Activated CD4-positive, alpha-beta T cell treated with anti-CD3 and anti-CD28 coated beads, Interleukin-2, amount 50 U/mL, for 24 hours (primary cell): ENCODE measurements at regions not wholly inside any gene's neighbourhood (a gene's known extent, or its start where the extent isn't known, plus 50 kb on each side); places are given as distances from the start of the nearest gene placed in this dataset.
"Not testable (repeated sequence)": the region's sequence is repeated elsewhere in the genome, so short reads cannot be mapped to it uniquely, and the experiment has no call there.

Source experiments
- DNase-seq, 2 donors: peaks; one replicate each; pipeline ENCODE4 v3.0.0-alpha.2; 2020; ENCODE audit warnings: low read depth in 1 of 2, low spot score in 1 of 2

DNA sequence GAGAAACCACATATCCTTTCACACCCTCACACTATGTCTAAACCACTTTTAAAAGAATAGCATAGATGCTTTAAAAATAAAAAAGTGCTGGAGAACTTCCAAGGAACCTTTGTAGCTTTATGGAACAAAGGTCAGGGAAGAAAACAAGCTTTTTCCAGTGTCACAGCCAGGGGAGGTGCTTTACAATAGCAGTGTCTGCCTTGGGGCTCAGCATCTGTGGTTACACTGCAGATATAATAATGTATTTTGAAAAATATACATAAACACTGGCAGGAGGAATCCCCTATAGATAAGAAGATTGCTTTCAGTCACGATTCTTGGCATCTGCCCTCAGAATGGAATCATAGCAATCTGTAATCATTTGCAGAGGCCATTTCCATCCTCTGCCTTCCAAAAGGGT is 362.4 kb upstream of the LRRC3B start:
- no peak for DNase-seq

DNA sequence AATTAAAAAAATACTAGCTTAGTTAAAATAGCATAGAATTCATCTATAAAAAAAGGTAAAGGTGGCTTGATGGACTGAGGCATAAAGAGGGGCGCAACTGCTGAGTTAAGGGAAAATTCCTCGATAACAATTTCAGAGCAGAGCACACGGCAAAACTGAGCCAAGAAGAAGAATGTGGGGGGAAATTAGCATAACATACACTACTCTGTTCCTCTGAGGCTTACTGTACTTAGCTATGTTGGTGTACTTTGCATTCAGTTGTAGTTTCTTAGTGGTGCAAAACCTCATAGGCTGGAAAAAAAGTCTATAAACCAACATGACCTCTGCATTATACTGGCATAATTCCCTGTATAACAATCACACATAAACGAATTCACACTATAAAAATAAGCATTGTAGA is 357.9 kb upstream of the LRRC3B start:
- no peak for DNase-seq

DNA sequence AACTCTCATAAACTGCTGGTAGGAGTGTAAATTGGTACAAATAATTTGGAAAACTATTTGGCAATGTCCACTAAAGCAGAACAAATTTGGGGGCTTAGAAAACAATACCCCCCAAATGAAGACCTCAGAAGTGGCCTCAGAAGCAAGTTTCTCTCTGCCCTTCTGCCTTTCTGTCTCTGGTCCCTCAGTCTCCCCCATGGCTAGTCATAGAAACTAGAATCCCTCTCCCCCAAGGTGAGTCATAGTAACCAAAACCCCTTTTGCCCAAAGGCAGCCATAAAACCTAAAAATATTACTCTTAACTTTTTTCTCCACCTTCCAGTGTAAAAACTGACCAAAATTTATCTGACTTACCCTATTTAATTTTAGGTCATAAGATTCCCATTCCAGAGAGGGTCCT is 350.7 kb upstream of the LRRC3B start:
- no peak for DNase-seq

DNA sequence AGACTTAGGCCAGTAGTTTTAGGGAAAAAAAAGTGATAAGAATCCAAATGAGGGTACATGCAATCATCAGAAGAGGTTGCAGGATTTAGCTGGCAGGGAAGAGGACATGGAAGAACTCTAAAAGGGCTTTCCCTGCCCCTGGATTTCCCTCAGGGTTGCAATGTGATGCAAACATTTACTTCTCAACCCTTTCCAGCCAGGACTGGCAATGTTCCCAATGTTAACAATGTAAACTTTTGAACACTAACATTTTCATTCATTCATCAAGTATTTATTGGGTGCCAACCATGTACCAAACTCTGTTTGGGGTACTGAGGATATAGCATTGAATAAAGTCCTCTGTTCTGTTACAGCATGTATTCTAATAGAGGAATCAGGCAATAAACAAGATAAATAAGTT is 349.4 kb upstream of the LRRC3B start:
- DNase-seq, result no peak

DNA sequence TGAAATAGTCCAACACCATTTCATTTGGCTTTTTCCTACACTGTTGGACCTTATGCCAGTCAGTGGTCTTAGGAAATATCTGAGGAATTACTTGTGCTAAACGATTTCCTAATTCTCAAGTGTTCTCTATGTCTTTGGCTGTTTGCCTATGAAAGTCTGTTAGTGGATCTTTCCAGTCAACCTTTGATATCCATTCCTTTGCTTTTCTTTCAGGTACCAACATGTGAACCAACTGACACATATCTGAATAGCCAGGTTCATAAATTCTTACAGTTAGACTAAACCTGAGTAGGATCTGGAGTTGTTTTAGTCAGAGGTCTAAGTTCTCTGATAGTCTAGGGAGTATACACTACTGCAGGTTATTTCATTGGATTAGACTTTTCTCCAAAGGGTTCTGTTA is 343.5 kb upstream of the LRRC3B start:
- no peak for DNase-seq

DNA sequence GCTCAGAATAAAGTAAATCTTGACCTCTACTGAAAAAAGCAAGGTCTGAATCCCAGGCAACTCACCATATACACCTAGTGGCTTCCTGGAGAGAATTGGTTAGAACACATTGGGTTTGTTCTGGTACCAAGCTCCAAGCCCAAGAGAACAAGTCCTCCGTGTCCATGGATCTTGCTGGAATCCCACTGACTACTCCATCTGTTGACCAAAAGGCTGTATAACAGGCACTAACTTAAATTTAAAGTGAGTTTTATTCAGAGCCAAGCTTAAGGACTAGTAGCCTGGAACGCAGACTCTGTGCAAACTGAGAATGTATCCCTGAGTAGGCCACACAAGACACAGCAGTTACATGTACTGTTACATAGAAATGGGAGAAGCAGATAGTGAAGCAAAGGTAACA is 342.1 kb upstream of the LRRC3B start:
- no peak for DNase-seq

DNA sequence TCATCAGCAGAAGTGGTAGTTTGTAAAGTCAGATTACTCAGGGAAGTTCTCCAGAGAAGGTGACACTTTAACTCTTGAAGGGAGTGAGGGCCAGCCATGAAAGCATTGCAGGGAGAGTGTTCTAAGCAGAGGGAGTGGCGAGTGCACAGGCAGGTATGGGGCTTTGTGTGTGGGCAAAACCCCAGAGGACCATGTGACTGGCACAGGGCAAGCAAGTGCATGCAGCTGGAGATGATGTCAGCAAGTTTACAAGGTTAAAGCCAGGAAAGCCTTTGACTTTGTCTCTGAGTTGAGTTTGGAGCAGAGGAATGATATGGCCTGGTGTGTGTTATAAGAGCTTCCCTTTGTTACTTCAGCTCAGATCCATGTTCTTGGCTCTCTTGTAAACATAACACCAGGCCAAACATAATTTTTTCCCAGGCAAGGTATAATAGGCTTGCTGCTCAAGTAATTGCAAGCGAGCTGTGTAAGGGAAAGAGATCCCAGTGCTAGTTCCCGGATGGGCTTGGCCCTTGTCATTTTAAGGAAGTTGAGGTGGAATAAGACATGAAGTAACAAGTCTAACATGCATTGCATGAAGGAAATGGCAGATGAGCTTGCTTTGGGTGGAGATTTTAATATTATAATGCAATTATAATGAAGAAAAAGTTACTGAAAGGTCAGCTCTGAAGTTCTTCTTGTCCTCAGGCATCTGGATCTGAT is 341.1 kb upstream of the LRRC3B start:
- DNase-seq, result no peak

DNA sequence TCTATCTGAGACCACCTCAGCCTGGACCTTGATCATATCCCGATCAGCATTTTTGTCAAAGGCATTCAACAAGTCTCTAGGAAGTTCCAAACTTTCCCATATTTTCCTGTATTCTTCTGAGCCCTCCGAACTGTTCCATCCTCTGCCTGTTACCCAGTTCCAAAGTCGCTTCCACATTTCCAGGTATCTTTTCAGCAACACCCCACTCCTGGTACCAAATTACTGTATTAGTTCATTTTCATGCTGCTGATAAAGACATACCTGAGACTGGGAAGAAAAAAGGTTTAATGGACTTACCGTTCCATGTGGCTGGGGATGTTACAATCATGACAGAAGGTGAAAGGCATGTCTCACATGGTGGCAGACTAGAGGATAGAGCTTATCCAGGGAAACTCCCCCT is 338.1 kb upstream of the LRRC3B start:
- DNase-seq, result not testable (repeated sequence)

DNA sequence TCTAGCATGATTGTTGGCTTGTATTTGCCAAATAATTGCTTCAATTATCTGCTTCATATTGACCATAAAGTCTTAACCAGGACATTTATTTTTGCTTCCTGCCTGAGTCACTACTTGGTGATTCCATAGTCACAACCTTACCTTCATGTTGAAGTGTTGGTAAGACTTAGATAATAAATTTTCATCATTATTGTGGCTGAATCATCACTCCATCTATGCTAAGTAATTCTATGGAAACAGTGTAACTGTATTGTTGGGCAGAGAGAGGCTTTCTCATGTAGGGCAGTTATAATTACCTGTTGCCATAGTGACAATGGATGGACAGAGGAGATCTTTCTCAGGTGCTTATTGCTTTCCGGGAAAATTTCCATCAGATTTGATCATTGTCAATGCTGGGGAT is 330.7 kb upstream of the LRRC3B start:
- DNase-seq, result no peak

DNA sequence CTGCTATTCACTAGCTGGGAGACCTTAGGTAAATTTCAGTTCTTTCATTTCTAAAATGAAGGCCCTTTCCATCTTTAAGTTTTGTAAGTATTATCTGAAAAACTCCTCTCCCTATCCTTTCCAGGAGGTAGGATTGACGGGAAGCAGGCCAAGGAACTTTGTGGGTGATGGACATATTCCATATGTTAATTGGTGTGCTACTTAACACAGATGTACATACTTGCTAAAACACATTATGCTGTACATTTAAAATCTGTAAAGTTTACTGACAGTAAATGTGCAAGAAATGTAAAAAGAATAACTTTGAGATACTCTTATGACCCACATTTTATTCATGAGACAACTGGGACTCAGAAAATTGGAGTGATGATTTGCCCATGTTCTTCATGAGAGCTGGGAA is 329.8 kb upstream of the LRRC3B start:
- DNase-seq, result no peak

DNA sequence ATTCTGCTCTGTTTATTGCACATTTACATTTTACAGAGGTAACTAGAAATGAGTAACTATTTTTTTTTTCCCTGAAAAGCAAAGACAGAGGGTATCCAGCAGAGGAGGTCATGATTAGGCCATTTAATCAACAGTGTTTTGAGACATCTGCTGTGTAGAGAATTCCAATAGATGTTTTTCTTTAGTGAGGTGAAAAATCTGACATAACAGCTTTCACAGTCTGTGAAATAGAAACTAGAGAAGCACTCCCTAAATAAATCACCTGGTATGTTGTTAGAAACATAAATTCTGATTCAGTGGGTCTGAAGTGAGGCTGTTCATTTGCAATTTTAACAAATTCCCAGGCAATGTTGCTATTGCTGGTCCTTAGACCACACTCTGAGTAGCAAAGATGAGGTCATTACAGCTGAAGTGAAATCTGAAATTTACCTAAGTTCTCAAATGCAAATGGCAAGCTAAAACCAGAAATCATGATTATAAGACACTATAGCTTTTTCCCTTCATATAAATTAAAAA is 329.2 kb upstream of the LRRC3B start:
- no peak for DNase-seq

DNA sequence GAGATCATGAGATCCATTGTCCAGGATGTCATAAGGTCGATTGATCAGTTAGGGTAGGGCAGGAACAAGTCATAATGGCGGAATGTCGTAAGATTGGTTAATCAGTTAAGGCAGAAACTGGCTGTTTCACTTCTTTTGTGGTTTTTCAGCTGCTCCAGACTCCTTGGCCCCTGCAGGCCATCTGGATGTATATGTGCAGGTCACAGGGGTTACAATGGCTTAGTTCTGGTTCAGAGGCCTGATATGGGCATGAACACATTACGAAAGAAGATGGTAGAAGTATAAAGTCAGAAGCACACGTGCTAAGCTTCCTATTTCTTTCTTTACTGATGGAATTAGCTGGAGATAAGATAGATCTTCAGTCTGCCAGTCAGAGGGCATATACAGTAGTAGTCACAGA is 315.4 kb upstream of the LRRC3B start:
- no peak for DNase-seq

DNA sequence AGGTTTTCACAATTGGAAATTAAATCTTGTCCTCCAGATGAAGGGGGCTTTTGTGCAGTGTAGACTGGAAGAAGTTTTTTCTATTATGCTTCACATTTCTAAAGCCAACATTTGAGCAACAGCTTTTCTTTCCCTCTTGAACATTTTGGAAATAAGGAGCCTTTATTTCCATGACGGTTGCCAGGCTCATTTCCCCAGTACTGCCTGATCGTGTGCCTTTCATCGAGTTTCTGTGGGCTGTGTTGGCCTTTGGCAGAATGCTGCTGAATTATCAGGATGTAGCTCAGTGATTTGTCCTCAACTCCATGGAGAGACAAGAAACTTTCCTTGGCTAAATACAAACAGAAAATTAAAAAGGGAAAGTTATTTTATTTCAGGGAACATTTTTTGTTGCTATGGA is 314.8 kb upstream of the LRRC3B start:
- no peak for DNase-seq

DNA sequence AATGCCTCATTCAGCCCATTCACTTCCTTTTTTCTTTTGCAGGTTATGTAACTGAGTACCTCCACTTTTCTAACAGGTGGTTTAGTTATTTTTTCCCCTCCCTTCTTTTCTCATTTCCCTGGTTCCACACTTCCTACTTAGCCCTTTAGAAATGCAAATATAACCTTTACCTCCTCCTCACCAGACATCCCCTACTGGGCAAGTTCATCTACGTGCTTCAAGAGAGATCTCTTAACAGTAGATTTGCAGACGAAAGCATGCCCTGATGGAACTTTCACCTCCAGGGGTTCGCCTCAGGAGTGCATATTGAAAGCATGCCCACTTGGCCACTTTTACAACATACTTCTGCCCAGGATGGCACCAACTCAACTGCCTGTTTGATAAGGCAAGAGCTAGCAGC is 314.1 kb upstream of the LRRC3B start:
- no peak for DNase-seq

DNA sequence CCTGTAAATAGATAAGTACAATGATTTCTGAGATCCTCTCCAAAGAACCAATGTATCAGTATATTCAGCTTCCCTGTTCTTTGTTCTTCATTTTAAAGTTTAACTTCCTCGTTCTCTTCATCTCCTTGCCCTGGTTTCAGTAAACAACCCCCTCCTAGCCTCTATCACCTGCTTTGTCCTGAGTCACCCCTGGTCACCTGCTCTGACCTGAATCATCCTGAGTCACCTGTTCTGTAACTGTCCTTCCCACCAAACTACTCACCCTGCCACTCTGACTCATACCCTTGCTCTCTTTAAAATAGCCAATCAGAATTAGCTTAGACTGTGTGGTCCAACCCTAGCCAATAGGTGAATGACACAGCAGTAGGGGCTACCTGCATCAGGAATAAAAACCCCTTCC is 313.0 kb upstream of the LRRC3B start:
- DNase-seq, result not testable (repeated sequence)

DNA sequence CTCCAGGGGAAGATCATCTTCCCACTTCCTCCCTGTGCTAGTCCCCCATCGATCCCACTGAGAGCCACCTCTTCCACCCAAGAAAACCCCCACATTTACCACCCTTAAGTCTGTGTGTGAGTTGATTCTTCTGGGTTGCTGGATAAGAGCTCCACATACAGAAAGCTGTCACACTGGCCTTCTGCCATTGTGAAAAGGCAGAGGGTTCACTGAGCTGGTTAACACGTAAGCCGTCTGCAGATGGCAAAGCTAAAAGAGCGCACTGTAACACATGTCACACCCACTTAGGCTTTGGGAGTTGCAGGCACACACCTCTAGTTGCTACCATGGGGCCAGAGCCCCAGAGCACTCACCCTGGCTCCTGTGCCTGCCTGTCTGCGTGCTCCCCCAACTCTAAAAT is 309.8 kb upstream of the LRRC3B start:
- no peak for DNase-seq

DNA sequence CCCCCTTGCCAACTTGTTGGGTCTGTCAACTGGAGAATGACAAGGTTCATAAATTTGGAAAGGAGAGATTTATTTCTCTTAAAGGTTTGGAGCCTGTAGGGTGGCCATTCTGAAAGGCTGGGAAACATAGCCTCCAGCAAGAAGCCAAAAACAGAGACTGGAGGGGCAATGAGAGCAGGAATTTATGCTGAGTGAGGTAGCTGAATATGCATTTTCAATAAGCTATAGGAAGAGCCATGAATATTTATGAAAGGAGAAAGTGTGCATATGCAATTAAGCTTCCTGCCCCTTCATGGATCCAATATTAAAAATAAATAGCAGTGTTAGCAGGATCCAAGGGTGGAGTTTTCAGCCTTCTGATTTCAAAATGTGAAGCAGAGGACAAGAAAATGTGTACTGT is 306.1 kb upstream of the LRRC3B start:
- DNase-seq, result no peak

DNA sequence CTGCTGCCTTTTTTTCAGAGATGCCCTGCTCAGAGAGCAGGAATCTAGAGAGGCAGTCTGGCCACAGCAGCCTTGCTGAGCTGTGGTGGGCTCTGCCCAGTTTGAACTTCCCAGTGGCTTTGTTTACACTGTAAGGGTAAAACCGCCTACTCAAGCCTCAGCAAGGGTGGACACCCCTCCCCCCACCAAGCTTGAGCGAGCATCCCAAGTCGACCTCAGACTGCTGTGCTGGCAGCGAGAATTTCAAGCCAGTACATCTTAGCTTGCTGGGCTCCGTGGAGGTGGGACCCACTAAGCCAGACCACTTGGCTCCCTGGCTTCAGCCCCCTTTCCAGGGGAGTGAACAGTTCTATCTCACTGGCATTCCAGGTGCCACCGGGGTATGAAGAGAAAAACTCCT is 298.8 kb upstream of the LRRC3B start:
- DNase-seq, result not testable (repeated sequence)

DNA sequence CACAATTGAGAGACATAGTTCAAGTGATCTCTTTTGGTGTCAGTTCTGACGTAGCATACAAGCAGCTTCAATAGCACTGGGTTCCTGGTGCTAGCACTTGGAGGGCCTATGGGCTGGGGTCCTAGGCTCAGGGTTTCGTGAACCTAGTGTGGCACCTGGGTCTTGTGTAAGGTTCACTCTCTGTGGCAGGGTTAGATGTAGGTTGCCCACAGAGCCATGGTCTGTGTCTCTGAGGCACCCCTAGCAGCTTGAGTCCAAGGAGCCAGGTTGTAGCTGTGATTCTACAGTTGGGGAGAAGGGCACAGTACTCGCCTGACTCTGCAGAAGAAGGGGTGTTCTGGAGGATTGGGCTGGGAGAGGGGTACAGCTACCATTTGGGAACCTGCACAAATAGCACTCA is 282.6 kb upstream of the LRRC3B start:
- no peak for DNase-seq

DNA sequence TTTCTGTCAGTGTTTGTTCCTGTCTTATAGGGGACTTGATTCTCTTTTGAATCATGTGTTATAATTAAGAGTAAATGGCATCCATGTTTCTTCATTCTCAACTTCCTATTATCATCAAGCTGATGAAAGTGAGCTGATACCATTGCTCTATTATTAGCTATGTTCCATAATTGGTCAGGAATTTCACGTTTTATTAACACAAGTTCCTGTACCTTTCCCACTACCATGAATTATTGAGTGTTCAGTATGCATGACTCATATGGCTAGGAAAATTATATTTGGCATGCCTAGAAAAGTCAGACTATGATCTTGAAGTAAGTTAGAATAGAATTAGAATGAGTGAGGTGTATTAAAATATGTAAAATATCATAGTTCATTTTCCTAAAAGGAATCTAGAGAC is 278.9 kb upstream of the LRRC3B start:
- DNase-seq, result no peak

DNA sequence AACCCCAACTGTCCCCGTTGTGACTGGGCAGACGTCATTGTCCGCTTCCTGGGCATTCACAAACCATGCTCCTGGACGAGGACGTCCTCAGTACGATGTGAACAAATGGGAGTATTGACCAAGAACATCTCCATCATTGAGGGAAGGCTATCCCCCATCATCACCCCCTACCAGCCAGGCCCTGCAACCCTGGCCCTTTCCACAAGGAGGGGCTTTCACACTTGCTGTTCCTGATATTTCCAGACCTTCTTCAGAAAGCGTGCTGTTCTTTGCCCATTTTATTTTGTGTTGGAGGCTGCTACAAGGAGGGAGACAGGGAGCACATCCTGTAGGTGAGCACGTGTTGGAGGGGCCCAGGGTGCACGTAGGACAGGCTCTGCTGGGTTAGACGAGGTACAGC is 277.0 kb upstream of the LRRC3B start:
- DNase-seq, result no peak

DNA sequence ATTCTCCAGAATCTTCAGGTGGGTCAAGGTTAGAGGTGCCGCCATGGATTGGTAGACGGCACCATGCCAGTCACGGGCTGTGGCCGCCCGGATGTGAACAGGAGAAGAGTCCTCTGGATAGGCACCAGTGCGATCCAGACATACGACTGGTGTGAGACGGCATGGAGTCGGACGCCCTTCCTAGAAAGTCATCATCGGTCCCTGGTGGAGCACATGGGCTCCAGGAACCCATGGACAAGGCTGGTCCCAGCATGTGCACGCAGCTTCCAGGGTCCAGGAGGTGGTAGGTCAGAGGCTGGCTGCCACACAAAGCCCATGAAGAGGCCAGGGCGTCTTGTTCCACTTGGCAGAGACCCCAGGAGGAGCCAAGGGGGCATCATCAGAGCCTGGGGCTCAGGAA is 276.1 kb upstream of the LRRC3B start:
- DNase-seq, result no peak

DNA sequence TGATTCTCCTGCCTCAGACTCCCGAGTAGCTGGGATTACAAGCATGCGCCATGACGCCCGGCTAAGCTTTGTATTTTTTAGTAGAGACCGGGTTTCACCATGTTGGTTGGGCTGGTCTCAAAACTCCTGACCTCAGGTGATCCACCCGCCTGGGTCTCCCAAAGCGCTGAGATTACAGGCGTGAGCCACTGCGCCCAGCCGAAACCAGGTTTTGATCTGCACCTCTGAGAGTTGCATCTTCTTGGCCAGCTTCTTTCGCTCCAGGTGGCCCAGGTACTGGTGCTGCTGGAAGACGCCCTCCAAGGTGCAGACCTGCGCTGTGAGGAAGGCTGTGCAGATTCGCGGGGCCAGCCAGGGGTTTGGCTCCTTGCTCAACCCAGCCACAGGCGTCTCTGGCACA is 275.4 kb upstream of the LRRC3B start:
- DNase-seq, result no peak

DNA sequence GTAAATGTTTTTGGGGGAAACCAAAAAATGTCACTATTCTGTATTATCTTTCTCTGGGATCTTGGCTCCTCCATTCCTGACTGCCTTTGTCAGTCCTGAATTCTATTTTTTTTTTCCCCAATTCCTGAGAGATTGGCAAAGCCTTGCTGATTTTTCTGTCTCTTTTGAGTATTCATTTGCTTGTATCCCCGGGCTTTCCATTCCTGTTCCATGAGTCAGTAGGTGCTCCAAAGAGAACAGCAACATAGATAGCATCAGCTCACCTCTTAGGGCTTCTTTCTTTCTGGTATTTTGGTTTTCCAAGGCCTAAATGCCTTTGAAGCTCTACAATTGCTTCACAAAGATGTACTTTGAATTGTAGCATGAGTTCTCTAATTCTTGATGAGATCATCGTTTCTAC is 271.7 kb upstream of the LRRC3B start:
- no peak for DNase-seq
